22Rv1 (cell line): ENCODE measurements at regions not wholly inside any gene's neighbourhood (a gene's known extent, or its start where the extent isn't known, plus 50 kb on each side); places are given as distances from the start of the nearest gene placed in this dataset.

Experiments used
- H3K27ac ChIP-seq: fragments of 450-650 bp; 2 replicates; pipeline ENCODE4 v1.5.1; 2017
- CTCF ChIP-seq: fragments of 450-650 bp; IDR thresholded peaks from 2 replicates; pipeline ENCODE4 v1.5.1; 2017; ENCODE audit warnings: mild to moderate bottlenecking
- ZFX ChIP-seq: fragments of 450-650 bp; IDR thresholded peaks from 2 replicates; pipeline ENCODE4 v1.6.1; 2017; ENCODE audit warnings: antibody characterized with exemption, borderline replicate concordance

GRCh38 chr11:96940227-96940626 lies 550.4 kb downstream of the JRKL start:
- TF ChIP-seq CTCF (no peak), ZFX (no peak)

GRCh38 chr11:96942855-96943254 lies 553.0 kb downstream of the JRKL start:
- TF ChIP-seq ZFX (no peak), CTCF (no peak)
- no peak overlapping the region for H3K27ac ChIP-seq

More at GRCh38 chr11:96940227-96940626, 550.4 kb downstream of the JRKL start:
- no peak overlapping the region for H3K27ac ChIP-seq

DNA sequence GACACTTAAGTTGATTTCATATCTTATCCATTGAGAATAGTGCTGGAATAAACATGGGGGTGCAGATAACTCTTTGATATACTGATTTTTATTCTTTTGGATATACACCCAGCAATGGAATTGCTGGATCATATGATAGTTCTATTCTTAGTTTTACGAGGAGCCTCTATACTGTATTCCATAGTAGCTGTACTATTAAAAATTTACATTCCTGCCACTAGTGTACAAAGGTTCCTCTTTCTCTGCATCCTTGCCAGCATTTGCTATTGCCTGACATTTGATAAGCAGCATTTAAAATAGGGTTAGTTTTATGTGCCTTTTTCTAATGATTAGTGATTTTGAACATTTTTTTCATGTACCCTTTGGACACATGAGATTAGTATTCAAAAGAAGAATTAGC lies 554.2 kb downstream of the JRKL start:
- H3K27ac ChIP-seq: no peak overlapping the region
- TF ChIP-seq ZFX: no peak
- TF ChIP-seq CTCF: no peak

DNA sequence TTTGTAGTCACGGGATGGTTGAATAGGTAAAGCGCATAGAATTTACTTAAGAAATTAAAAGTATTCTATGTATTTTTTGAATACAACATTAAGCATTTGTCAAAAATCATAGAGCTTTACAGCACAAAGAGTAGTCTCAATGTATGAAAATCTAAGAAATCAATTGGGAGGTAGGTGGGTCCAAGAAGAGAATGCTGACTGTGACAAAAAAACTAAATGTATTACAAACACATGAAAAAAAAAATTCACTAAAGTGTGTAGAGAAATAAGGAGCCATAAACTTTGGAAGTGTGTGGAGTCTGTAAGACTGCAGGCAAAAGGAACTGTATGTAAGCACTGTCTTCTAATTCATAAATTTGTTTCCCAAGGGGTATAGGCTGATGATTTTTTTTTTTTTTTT lies 558.3 kb downstream of the JRKL start:
- no peak for TF ChIP-seq ZFX
- H3K27ac ChIP-seq: no peak overlapping the region

DNA sequence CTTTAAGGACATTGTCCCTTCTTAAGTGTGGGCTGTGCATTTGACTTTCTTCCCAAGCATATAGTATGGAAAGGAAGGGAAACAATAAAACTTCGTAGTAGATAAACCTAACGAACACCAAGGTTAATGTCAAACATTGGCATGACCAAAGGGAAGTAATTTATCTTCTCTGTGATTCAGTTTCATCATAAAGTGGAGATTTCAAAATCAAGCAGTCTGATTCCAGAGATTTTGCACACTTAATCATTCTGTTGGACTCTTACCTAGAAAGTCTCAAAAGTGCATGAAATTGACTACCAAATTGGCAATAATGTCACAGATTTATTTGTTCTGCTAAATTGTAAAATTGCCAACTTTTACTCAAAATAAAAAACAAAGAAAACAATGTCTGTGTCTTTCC lies 559.7 kb downstream of the JRKL start:
- H3K27ac ChIP-seq: no peak overlapping the region
- no peak for TF ChIP-seq ZFX
- TF ChIP-seq CTCF: no peak

GRCh38 chr11:96954587-96955242 lies 564.9 kb downstream of the JRKL start:
- no peak for TF ChIP-seq ZFX
- TF ChIP-seq CTCF: no peak
- H3K27ac ChIP-seq: no peak overlapping the region

- no peak for TF ChIP-seq CTCF
- TF ChIP-seq ZFX: no peak
- H3K27ac ChIP-seq: no peak overlapping the region
Observed at GRCh38 chr11:96960476-96960875, 570.7 kb downstream of the JRKL start.

GRCh38 chr11:96960926-96961325 lies 571.1 kb downstream of the JRKL start:
- TF ChIP-seq CTCF (no peak), ZFX (no peak)
- H3K27ac ChIP-seq: no peak overlapping the region
